Heart right ventricle (tissue), 16 donors: ENCODE measurements at regions not wholly inside any gene's neighbourhood (a gene's known extent, or its start where the extent isn't known, plus 50 kb on each side); places are given as distances from the start of the nearest gene placed in this dataset.

Source experiments
- ATAC-seq, 8 donors: fragments of 200-7000 bp; cut with Tn5 transposase; one replicate each; pipeline ENCODE4 v1.9.1; 2020; ENCODE audit warnings: mild to moderate bottlenecking in 8 of 8, moderate library complexity in 8 of 8, moderate number of reproducible peaks in 1 of 8
- DNase-seq, 2 donors: peaks; one replicate each; pipeline ENCODE4 v3.0.0-alpha.2; 2020
- H3K27ac ChIP-seq, 10 donors: fragments of 200-600 bp; sonication (generic) in 2 of 10; one replicate each; pipeline versions ENCODE4 v1.5.0 to v1.8.0; 2020 to 2022; ENCODE audit warnings: mild to moderate bottlenecking in 3 of 10
- H3K27me3 ChIP-seq, 7 donors: fragments of 200-600 bp; one replicate each; pipeline ENCODE4 v1.8.0; 2021 to 2022; ENCODE audit warnings: mild to moderate bottlenecking in 2 of 7
- H3K36me3 ChIP-seq, 9 donors: fragments of 200-600 bp; sonication (generic) in 1 of 9; one replicate each; pipeline versions ENCODE4 v1.5.0 to v1.8.0; 2020 to 2022; ENCODE audit warnings: mild to moderate bottlenecking in 2 of 9
- H3K4me1 ChIP-seq, 9 donors: fragments of 200-600 bp; sonication (generic) in 1 of 9; one replicate each; pipeline versions ENCODE4 v1.5.0 to v1.8.0; 2020 to 2022; ENCODE audit warnings: mild to moderate bottlenecking in 4 of 9
- H3K4me3 ChIP-seq, 10 donors: fragments of 200-600 bp; sonication (generic) in 2 of 10; one replicate each; pipeline versions ENCODE4 v1.5.0 to v1.8.0; 2020 to 2022; ENCODE audit warnings: mild to moderate bottlenecking in 7 of 10, moderate library complexity in 2 of 10
- H3K9me3 ChIP-seq, 11 donors: fragments of 200-600 bp in 10 of 11; sonication (generic) in 2 of 11; one replicate each; pipeline versions ENCODE4 v1.5.0 to v1.8.0; 2013 to 2022; ENCODE audit warnings: mild to moderate bottlenecking in 2 of 11, control low read depth in 1 of 11, moderate library complexity in 1 of 11
- WGBS, 2 donors: extraction: QIAGEN DNeasy Blood & Tissue Kit; methylation state at CpG; one replicate each; pipeline ENCODE4 v1.1.7; 2013; ENCODE audit warnings: inconsistent platforms in 1 of 2; 5-methylcytosine and 5-hydroxymethylcytosine counted together
- intact Hi-C, 10 donors: fragments of 100-400 bp; cut with DNase I; formaldehyde crosslinking; loops; one replicate each; pipeline versions ENCODE4 v1.11.1 to v1.14.2; 2022
- TF ChIP-seq, protein P1 (sequence below), 9 donors: fragments of 200-600 bp; sonication (generic) in 2 of 9; IDR thresholded peaks; one replicate each; pipeline versions ENCODE4 v1.5.0 to v1.8.0; 2021 to 2022; ENCODE audit warnings: antibody characterized with exemption in 9 of 9, mild to moderate bottlenecking in 5 of 9, moderate library complexity in 1 of 9
- donor health status: Arrhythmogenic right ventricular cardiomyopathy.
- donor health status: ischemic (EF 13 %, LVEDD 7.1; RV severe dilation, severe dysfunction).
- donor health status: healthy with polysubstance abuse.
- donor health status: DM: no; HTN: yes; CAD: no.
- donor health status: DM: no; HTN: no; CAD: no.
- donor health status: ischemic (EF 25% LVEDD 6.9; RV normal size, moderate dysfunction).
- donor health status: ischemic (EF 25% LVEDD 5.7; RV mildly dilated, moderate dysfunction).
- donor health status: healthy.
- donor health status: DM: yes; HTN: yes; CAD: no.
- donor health status: Ischemic cardiomyopathy.
- donor health status: ischemic (EF 35%, LVEDD 5.7; RV mildly dilated, moderate dysfunction).
- donor health status: nonischemic (EF 11% LVEDD 7.7; RV severe dilation, severe dysfunction).
- donor health status: DM: yes; HTN: yes; CAD: no.
- donor health status: PGD.
- donor health status: ischemic (EF 29% LVEDD 5.4; RV normal size, mild dysfunction).
- donor health status: nonischemic (EF 23%, LVEDD 6.1; RV moderate dilation, normal function).

DNA sequence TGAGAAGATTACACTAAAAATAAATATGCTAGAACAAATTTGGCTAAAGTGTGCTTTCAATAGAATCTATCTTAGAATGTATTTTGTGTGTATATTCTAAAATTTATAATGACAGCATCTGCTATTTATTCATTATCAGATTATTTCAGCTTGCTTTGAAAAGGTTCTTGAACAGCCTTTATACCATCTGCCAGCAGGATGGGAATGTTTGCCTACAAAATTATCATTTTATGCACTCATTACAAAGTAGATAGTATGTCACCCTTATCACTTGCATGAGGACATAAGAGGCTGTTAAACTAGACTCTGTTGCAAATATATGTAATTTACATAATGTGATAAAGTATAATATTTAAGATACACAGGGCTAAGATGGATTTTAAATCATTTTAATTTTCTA, 1286.9 kb upstream of the PCDH20 start:
- no peak overlapping the region for H3K27ac ChIP-seq
- no peaks in the 10 kb centered on the region for H3K36me3 ChIP-seq
- intact Hi-C loops = no loop called here
- H3K4me1 ChIP-seq = no peaks in the 10 kb centered on the region
- no peak overlapping the region for H3K4me3 ChIP-seq
- no peaks in the 10 kb centered on the region for H3K9me3 ChIP-seq
- TF ChIP-seq, protein P1, sequence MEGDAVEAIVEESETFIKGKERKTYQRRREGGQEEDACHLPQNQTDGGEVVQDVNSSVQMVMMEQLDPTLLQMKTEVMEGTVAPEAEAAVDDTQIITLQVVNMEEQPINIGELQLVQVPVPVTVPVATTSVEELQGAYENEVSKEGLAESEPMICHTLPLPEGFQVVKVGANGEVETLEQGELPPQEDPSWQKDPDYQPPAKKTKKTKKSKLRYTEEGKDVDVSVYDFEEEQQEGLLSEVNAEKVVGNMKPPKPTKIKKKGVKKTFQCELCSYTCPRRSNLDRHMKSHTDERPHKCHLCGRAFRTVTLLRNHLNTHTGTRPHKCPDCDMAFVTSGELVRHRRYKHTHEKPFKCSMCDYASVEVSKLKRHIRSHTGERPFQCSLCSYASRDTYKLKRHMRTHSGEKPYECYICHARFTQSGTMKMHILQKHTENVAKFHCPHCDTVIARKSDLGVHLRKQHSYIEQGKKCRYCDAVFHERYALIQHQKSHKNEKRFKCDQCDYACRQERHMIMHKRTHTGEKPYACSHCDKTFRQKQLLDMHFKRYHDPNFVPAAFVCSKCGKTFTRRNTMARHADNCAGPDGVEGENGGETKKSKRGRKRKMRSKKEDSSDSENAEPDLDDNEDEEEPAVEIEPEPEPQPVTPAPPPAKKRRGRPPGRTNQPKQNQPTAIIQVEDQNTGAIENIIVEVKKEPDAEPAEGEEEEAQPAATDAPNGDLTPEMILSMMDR (IDR thresholded peaks at IDR 0.05) = no peak
- H3K27me3 ChIP-seq = no peaks in the 10 kb centered on the region
- DNase-seq = no peak
- no peak for ATAC-seq

DNA sequence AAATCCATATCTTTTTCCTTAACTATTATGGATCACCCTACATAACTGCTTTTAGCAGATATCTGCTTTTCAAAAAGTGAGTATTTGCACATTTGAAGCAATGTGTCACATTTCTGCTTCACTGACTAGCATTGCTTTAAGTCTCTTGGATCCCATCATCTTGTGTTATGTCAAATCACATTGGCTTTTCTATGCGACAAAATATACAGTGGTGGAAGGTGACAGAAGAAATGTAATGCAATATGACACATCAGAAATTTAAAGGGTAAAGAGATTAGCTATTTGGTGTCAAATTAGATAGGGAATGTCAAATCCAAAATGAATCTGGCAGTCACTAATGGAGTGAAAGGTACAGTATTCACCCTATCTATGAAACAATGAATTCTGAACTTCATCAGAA, 1282.1 kb upstream of the PCDH20 start:
- intact Hi-C loops = no loop called here
- peaks cover 0 to 7% (median 0%) of the 10 kb centered on the region in 11 donors for H3K9me3 ChIP-seq
- 79 to 80% methylated on average over 1 of the region's 1 CpG for WGBS, 2 donors

DNA sequence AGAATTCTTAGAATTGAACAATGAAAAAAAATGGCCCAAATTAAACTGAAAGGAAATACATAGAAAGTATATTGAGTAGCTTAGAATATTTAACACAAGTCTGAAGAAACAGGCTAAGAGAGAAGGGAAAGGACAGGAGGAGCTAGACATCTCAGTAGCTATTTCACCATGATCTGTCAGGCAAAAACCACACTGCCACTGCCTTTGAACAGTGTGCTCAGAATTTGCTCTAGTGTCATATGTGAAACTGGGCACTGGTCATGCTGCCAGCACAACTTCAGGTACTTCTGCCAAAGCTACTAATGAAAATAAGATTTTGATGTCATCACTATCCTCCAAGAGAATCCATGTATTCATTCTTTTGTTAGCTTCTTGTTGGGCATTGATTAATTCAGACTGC, 1280.8 kb upstream of the PCDH20 start:
- Histone ChIP-seq H3K36me3 (no peaks in the 10 kb centered on the region), H3K27me3 (no peaks in the 10 kb centered on the region), H3K4me3 (no peak overlapping the region), H3K27ac (no peak overlapping the region), H3K9me3 (peaks cover 0 to 9% (median 0%) of the 10 kb centered on the region in 11 donors), H3K4me1 (no peaks in the 10 kb centered on the region)
- intact Hi-C loops = no loop called here
- ATAC-seq (no peak), DNase-seq (no peak)
- TF ChIP-seq, protein P1 (IDR thresholded peaks at IDR 0.05) = no peak

More for the DNA sequence above, 1282.1 kb upstream of the PCDH20 start:
- ATAC-seq = no peak
- TF ChIP-seq, protein P1 (IDR thresholded peaks at IDR 0.05) = no peak
- Histone ChIP-seq H3K4me1 (no peaks in the 10 kb centered on the region), H3K36me3 (no peaks in the 10 kb centered on the region), H3K4me3 (no peak overlapping the region), H3K27ac (no peak overlapping the region), H3K27me3 (no peaks in the 10 kb centered on the region)
- DNase-seq = no peak

DNA sequence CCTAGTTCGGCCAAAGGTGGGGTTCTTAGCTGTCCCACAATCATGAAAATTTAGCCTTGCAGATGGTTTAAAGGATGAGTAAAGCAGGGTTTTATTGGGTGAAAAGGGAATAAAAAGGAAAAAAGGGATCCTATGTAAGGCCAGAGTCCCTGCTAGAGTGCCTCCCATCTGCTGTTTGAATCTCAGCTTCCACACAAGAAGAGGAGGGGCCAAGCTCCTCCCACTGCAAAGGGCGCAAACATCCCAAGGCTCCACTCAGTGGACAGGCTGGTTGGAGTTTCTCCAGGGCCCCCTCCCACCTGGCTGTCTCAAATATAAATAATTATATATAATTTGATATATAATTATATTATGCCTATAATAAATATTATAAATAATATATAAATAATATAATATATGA, 1272.1 kb upstream of the PCDH20 start:
- no peak overlapping the region for H3K27ac ChIP-seq
- ATAC-seq = no peak
- no peaks in the 10 kb centered on the region for H3K27me3 ChIP-seq
- TF ChIP-seq, protein P1 (IDR thresholded peaks at IDR 0.05) = no peak
- DNase-seq = no peak
- intact Hi-C loops = no loop called here
- no peak overlapping the region for H3K4me3 ChIP-seq
- peaks cover 0 to 4% (median 0%) of the 10 kb centered on the region in 11 donors for H3K9me3 ChIP-seq
- no peaks in the 10 kb centered on the region for H3K4me1 ChIP-seq
- H3K36me3 ChIP-seq = no peaks in the 10 kb centered on the region
- 93 to 99% methylated on average over 2 of the region's 2 CpGs for WGBS, 2 donors

DNA sequence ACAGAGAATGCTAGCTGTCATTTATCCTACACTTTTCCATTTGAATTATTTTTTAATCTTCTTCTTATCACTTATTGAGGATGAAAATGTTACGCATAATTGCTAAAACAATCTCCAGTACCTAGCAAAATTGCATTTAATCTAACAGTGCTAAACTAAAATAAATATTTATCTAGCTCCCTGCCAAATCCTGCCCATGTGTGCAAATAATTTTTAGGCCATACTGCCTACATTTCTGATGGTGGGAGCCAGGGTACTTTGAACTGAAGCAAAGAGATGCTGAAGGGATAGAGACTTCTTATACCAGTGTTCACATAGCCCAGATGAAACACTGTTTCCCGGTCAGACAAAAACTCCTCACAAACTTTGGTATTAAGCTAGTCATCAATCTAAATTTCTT, 1268.7 kb upstream of the PCDH20 start:
- Histone ChIP-seq H3K4me1 (no peaks in the 10 kb centered on the region), H3K9me3 (no peaks in the 10 kb centered on the region), H3K27ac (no peak overlapping the region), H3K4me3 (no peak overlapping the region), H3K36me3 (no peaks in the 10 kb centered on the region), H3K27me3 (no peaks in the 10 kb centered on the region)
- intact Hi-C loops = no loop called here
- ATAC-seq (no peak), DNase-seq (no peak)
- TF ChIP-seq, protein P1 (IDR thresholded peaks at IDR 0.05) = no peak
- 82 to 84% methylated on average over 2 of the region's 2 CpGs for WGBS, 2 donors
